NCI-H1694 treated with DMSO at 0.1 percent for 48 hours (cell line): ENCODE measurements at regions not wholly inside any gene's neighbourhood (a gene's known extent, or its start where the extent isn't known, plus 50 kb on each side); places are given as distances from the start of the nearest gene placed in this dataset.

Source experiments
- DNase-seq: peaks from one replicate; lab custom pipeline; 2025; lab: John Stamatoyannopoulos, UW

- DNase-seq = no peak
These were observed 311.2 kb downstream of the LPIN1 start for GRCh38 chr2:12057436-12058166.

- DNase-seq = no peak
These were observed 313.4 kb downstream of the LPIN1 start for GRCh38 chr2:12059616-12060441.

GRCh38 chr2:12060886-12061285 is 314.5 kb downstream of the LPIN1 start:
- DNase-seq = no peak

- DNase-seq = no peak
These were observed 315.0 kb downstream of the LPIN1 start for GRCh38 chr2:12061286-12062052.

- no peak for DNase-seq
These were observed 315.6 kb downstream of the LPIN1 start for GRCh38 chr2:12062053-12062395.

- no peak for DNase-seq
These were observed 316.8 kb downstream of the LPIN1 start for GRCh38 chr2:12063210-12063609.

GRCh38 chr2:12064153-12064552 is 317.7 kb downstream of the LPIN1 start:
- DNase-seq = no peak

GRCh38 chr2:12066116-12066515 is 319.7 kb downstream of the LPIN1 start:
- no peak for DNase-seq

GRCh38 chr2:12066986-12067385 is 320.6 kb downstream of the LPIN1 start:
- DNase-seq = no peak

- no peak for DNase-seq
These were observed 322.5 kb downstream of the LPIN1 start for GRCh38 chr2:12068796-12069538.

- no peak for DNase-seq
These were observed 323.7 kb downstream of the LPIN1 start for GRCh38 chr2:12070153-12070552.

GRCh38 chr2:12070581-12070980 is 324.1 kb downstream of the LPIN1 start:
- DNase-seq = no peak

- DNase-seq = no peak
These were observed 324.9 kb downstream of the LPIN1 start for GRCh38 chr2:12071318-12071717.

GRCh38 chr2:12073217-12073852 is 326.9 kb downstream of the LPIN1 start:
- DNase-seq = no peak

- no peak for DNase-seq
These were observed 327.9 kb downstream of the LPIN1 start for GRCh38 chr2:12074126-12074844.

GRCh38 chr2:12074845-12075217 is 328.4 kb downstream of the LPIN1 start:
- no peak for DNase-seq

- no peak for DNase-seq
These were observed 329.2 kb downstream of the LPIN1 start for GRCh38 chr2:12075603-12076002.

GRCh38 chr2:12076810-12077209 is 330.4 kb downstream of the LPIN1 start:
- peak; percentile 95 for DNase-seq

GRCh38 chr2:12080360-12080759 is 333.9 kb downstream of the LPIN1 start:
- DNase-seq = no peak

GRCh38 chr2:12081481-12082210 is 335.2 kb downstream of the LPIN1 start:
- no peak for DNase-seq
